CMK (cell line): ENCODE measurements at regions not wholly inside any gene's neighbourhood (a gene's known extent, or its start where the extent isn't known, plus 50 kb on each side); places are given as distances from the start of the nearest gene placed in this dataset.
"Not testable (repeated sequence)": the region's sequence is repeated elsewhere in the genome, so short reads cannot be mapped to it uniquely, and the experiment has no call there.

ENCODE experiments used
- DNase-seq: peaks from one replicate; pipeline ENCODE4 v3.0.0-alpha.2; 2010; ENCODE audit warnings: low read depth

DNA sequence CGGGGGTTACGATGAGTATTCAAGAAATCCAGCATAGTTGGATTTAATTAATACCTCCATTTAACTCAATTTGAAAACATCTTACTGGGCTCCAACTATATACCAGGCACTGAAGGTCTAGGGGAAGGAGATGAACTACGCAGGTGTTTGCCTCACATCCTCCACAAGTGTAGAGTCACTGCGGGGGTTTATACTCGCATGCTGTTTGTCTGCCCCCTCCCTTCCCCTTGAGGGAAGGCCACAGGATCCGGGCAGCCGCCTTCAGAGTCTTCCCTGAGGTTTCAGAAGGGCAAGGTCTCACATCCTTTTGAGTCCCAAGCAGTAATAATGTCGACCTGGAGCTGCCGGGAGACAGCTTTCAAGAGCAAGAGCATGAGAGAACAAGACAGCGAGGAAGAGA, 142.4 kb upstream of the GALNT2 start:
- no peak for DNase-seq

DNA sequence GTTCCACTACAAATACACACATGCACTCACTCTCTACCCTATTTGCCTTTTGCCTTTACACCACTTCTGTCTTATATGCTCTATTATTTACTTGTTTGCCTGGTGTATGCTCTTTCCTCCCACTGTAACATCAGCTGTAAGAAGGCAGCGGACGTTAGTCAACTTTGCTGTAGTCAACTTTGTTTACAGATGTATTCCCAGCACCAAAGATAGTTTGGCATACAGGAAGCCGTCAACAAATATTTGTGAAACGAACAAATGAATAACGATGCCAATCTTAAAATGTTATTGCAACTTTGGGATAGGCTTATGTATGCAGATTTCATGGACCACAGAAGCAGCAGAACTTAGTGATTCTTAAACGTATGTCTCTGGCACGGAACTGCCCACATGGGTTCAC, 138.3 kb upstream of the GALNT2 start:
- DNase-seq, result no peak

DNA sequence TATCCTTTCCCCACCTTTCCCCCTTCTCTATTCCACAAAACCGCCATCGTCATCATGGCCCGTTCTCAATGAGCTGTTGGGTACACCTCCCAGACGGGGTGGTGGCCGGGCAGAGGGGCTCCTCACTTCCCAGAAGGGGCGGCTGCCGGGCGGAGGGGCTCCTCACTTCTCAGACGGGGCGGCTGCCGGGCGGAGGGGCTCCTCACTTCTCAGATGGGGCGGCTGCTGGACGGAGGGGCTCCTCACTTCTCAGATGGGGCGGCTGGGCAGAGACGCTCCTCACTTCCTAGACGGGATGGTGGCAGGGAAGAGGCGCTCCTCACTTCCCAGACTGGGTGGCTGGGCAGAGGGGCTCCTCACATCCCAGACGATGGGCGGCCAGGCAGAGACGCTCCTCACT, 135.3 kb upstream of the GALNT2 start:
- not testable (repeated sequence) for DNase-seq

DNA sequence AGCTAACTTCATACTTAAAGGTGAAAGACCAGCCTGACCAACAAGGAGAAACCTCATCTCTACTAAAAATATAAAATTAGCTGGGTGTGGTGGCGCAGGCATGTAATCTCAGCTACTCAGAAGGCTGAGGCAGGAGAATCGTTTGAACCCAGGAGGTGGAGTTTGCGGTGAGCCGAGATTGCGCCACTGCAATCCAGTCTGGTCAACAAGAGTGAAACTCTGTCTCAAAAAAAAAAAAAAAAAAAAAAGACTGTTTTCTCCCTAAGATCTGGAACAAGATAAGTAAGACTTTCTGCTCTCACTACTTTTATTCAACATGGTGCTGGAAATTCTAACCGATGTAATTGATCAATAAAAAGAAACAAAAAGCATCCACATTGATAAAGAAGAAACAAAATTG, 131.9 kb upstream of the GALNT2 start:
- DNase-seq, result not testable (repeated sequence)

DNA sequence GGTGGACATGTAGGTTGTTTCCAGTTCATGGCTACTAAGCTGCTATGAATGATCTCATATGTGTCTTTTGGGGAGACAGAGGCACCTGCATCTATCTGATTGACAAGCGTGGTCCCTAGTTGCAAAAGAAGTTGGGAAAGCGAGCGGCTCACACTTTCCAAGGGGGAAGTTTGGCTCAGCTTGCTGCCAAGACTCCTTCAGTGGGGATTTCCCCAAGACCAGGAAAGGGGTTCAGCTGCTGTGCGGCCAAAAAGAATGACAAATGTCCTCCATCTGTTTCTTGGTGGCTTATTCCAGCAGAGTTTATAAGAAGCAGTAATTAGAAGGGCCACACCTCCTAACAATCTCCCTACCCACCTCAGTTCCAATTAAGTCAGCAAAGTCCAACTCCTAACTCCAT, 128.5 kb upstream of the GALNT2 start:
- no peak for DNase-seq

DNA sequence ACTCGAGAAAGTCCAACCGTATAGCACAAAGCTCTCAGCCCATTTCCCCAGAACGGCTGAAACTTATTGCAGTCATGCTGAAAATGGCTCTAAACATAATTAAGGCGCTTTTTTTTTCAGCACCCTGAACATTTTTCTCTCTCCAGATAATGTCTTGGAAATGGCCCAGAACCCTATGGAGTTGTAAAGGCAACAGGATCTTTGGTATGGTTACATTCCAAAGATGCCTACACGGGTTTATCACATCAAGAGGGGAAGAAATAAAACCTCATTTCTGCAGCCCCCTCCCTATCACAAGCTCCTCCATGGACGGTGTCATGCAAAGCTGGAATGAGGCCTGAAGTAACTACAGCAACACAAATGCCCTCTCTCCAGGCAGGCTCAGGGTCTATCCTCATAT, 126.4 kb upstream of the GALNT2 start:
- no peak for DNase-seq

DNA sequence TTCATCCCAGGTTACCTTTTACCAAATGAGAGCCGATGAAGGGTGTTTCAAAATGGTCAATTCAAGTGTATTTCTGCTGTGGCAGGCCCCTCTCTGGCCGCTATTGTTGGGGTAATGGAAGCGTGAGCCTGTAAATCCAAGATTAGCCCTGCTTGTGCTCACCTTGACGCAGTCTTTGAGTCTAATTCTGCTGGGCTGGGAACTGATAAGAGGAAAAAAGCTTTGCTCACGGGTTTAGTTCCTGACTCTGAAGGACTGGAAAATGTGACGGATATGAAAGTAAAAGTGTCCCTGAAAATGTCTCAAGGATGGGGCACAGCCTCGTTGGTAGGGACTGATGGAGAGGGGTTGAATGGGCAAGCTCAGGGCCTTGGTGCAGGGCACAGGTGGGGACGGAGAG, 125.9 kb upstream of the GALNT2 start:
- DNase-seq, result no peak

DNA sequence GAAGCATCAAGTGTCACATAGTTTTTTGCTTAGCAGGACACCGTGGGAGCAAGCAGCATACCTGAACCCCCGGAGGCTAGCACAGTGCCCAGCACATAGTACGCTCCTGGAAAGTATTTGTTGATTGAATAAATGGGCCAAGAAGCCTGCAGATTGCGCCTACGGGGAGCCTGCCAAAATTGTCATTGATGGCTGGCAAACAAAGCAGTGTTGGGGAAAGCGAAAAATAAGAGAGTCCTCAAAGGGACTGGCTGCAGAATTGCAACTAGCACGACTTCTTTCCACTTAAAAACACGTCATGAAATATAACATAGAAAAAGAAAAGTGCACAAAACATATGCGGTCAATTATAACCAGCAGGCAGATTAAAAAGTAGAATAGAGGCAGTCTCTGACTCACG, 125.2 kb upstream of the GALNT2 start:
- DNase-seq, result no peak

DNA sequence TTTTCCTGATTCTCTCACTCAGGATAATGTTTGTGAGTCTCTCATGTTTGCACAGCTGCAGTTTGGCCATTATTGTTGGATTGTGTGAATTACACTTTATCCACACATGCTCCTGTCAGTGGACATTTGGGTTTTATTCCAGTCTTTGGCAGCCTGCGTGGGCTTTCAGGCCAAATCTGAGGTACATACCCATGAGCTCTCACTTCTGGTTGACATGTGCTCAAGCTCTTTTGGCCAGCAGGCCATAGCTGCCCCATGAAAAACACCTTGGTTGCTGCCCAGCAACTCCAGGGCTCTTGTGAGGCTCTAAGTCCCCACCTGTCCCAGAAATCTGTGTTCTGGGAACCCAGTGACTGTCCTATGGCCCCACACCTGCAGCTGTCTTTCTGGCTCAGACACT, 124.5 kb upstream of the GALNT2 start:
- no peak for DNase-seq

DNA sequence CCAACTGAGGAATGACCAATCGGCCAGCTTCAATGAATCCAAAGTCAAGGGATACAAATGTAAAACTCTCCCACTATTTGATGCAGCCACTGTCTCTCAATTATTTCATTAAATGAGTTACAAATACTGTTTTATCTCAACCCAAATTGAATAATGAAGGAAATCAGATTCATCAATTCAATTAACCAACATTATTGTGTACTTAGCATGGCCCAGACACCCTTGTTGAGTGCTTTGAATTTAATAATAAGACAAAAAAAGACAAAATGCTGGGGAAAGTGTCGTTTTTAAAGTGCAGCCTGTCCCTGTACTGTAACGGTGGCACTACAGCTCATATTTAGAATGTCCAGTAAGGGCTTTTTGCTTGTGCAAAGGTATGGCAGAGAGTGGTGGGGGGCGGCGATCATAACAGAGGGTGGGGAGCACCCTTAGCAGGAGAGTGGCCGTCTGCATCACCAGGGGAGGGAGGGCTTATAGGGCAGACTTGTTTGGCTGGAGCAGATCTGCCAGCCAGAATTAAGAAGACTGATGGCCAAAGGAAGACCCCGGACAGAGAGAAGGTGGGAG, 123.8 kb upstream of the GALNT2 start:
- no peak for DNase-seq

DNA sequence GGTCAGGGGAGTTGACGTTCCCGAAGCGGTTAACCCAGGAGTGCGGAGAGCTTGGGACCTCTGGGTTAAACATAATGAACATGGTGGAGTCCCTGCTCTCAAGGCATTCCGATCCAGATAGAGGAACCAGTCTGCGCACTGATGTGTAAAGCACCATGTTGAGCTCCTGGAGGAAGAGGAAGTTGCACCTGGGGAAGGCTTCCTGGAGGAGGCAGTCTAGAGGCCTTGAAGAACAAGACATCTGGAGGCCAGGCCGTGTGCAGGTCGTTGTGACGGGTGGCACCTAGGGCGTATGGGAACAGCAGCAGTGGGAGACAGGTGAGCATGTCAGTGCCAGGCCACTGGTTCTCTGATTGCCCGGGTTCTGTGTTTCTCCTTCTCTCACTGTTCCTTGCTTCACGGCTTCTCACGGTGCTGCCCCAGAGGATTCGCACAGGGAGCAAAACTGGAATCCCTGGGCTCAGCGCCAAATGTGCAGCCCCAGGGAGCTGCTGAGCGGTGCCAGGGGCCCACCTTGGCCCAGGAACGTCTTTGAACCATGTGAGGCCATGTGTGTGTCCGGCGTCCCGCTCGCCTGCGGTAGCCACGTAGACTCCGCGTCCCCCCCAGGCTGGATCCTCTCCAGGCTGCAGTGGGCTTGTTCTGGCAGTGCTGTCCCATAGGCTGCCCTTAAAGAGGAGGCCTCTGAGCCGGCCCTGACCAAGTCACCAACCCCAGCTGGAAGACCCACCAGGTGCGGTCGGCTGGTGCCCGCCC, 122.9 kb upstream of the GALNT2 start:
- DNase-seq, result no peak

DNA sequence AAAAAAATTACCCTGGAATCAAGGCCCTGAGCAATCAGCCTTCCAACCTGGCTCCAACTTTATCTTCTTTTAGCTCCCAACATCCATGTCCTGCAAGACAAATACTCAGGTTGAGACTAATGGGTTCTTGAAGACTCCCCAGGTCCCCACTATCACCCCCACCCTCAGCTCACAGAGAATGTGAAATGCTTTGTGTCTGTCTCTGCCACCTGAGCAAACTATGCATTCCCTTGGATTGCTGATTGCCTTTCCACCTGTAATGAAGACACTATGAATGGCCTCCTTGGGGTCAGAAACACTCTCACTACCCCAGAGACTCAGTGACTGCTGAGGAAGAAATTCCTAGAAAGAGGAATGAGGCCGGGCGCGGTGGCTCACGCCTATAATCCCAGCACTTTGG, 121.2 kb upstream of the GALNT2 start:
- DNase-seq, result no peak

DNA sequence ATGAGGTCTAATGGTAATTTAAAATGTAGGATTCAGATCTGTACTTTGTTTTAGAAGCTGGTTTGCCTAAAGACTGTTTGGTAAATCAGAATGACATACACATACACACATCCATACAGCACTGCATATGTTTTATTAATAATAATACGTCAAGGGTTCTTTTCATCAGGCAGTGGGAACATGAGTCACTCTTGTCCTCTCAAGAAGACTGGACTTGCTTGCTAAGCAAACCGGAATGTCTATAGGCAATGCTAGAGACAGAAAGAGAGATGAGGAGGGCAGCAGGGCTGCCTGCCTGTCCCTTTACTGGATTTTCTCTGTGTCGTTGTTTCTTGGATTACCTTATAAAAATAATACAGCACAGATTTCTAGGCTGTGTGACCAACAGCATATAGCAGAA, 119.1 kb upstream of the GALNT2 start:
- DNase-seq, result no peak

DNA sequence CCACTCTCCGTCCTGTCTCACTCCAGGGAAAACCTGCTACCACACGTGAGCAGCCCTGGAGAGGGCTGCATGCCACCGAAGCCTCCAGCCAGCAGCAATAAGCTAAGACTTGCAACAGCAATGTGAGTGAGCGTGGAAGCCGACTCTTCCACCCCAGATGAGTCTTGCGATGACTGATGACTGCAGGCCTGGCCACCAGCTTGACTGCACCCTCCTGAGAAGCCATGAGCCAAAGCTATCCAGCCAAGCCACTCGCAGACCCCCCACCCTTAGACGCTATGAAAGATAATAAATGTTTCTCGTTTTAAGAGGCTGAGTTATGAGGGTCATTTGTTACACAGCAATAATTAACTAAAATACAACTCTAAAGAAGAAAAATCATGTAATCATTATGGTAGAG, 118.6 kb upstream of the GALNT2 start:
- no peak for DNase-seq

DNA sequence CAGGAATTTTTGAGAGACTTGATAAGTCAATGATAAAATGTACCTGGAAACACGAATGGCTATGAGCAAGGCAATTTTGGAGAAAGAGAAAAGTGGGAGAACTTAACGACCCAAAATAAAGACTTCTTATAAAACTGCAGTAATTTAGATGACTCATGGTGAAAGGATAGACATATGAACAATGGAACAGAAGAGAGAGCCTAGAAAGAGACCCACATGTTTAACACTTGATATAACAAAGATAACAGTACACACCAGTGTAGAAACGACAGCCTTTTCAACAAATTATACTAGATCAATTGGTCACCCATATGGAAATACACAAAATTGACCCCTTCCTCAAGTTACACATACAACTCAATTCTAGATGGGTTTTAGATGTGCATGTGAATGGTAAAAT, 117.5 kb upstream of the GALNT2 start:
- no peak for DNase-seq

DNA sequence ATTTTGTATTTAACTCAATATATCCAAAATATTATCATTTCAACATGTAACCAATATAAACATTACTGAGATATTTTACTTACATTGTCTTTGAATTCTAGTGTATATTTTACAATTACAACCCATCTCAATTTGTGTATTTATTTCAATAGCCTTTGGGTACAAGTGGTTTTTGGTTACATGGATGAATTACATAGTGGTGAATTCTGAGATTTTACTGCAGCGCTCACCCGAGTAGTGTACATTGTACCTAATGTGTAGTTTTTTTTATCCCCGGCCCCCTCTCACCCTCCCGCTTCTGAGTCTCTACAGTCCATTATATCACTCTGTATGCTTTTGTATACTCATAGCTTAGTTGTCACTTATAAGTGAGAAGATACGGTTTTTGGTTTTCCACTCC, 117.0 kb upstream of the GALNT2 start:
- no peak for DNase-seq

DNA sequence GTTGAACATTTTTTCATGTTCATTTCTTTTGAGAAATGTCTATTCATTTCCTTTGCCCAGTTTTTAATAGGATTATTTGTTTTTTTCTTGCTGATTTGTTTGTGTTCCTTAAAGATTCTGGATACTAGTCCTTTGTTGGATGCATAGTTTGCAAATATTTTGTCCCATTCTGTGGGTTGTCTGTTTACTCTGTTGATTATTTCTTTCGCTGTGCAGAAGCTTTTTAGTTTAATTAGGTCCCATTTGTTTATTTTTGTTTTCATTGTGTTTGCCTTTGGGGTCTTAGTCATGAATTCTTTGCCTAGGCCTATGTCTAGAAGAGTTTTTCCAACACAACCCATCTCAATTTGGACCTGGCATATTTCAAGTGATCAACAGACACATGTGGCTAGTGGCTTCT, 116.1 kb upstream of the GALNT2 start:
- no peak for DNase-seq

DNA sequence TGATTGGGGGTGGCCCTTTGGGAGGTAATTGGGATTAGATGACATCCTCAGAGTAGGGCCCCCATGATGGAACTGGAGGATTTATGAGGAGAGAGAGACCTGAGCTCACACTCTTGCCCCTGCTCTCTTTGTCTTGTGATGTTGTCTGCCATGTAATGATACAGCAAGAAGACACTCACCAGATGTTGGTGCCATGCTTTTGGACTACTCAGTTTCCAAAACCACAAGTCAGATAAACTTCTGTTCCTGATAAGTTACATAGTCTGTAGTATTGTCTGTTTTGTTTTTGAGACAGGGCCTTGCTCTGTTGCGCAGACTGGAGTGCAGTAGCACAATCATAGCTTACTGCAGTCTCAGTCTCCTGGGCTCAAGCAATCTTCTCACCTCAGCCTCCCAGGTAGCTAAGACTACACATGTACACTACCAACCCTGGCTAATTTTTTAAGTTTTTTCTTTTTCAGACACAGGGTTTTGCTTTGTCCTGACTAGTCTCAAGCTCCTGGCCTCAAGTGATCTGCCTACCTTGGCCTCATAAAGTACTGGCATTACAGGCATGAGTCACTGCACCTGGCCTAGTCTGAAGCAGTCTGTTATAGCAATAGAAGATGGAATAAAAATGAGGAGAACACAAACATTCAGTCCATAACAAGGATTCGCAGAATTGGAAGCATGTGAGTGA, 115.0 kb upstream of the GALNT2 start:
- DNase-seq, result no peak

DNA sequence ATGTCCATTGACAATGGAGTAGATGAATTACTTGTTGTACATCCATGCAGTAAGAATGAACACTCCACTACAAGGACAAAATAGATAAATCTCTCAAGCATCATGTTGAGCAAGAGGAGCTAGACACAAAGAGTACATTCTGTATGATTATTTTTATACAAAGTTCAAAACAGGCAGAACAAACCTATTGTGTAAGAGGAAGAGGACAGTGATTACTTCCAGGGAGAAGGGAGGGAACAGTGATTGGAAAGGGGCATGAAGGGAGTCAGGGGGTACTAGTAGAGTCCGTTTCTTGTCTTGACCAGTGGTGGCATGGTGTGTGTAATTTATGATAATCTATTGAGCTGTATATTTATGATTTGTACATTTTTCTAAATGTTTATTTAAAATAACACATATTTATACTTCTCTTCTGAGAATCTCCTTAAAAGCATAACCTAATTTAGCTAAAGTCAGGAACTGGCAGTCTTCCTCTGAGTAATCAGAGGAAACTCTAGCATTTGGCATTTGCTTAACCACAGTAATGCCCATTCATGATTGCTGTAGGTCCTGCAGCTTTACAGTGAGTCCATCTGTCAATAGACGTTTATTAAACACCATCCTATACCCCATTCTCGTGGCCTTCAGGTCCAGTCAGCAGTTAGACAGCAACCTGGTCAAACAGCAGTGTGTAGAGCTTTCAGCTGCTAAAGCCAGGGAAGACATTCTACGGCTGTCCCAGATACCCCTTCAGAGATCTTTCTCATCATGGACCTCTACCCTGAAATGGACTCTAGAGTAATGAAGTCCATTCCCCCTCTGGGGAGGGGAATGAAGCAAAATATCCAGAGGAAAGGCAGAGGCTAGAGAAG, 114.1 kb upstream of the GALNT2 start:
- DNase-seq, result no peak

DNA sequence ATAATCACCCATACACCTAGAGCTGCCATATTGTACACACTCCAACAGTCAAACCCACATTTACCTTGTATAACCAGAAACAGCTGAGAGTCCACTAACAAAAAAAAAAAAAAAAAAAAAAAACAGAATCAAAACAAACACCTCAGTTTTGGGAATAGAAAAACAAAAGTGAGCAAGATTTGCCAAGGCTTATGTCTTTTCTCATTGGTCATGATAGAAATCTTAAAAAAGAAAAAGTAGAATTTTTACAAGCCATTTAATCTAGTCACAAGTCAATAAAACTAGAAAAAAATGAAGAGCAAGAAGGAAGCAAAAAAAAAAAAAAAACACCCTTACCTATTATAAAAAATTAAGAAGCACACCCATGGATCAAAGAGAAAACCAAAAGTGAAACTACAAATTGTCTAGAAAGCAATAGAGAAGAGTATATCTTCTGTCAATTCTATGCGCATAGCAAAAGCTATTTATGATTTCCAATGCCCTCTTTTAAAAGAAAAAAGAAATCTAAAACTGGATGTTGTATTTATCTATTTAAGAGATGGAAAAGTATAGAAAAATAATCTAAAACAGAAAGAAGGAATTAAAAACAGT, 113.2 kb upstream of the GALNT2 start:
- no peak for DNase-seq

DNA sequence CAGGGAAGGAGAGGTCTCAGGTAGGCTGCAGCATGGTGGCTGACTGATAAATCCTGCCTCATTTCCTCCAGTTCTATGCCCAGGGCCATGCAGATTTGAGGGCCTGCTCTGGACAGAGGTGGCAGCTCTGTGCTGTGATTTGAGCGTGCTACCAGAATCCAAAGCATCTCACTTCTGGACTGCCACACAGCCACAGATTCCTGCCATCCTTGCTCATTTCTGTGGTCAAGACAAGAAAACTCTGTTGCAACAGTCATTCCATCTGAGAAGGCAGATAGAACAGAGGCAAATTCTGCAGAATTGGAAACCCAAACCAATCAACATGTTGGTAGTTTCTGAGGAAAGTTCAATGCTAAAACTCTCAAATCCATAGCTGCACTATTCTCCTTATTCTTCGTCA, 102.8 kb upstream of the GALNT2 start:
- DNase-seq, result no peak

DNA sequence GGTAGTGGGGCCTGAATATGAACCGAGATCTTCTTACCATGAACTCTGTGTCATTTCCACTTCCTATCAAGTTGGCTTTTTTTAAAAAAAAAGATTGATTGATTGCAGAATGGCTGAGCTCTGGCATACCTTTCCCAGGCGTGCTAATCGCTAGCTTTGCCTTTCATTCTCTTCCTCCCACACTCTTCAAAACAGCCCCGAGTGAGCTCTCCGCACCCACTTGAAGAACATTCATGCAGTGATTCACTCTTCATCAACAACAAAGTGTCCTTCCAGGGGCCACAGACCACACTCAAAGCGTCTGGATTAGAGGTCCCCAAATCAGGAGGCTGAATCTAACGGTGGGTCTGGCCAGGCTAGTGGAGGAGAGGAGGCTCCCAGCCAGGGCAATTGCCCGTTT, 96.3 kb upstream of the GALNT2 start:
- no peak for DNase-seq
